Parathyroid adenoma (tissue), 2 donors: ENCODE measurements at regions not wholly inside any gene's neighbourhood (a gene's known extent, or its start where the extent isn't known, plus 50 kb on each side); places are given as distances from the start of the nearest gene placed in this dataset.

ENCODE experiments used
- H2AFZ ChIP-seq: fragments of 300-600 bp; sonication (generic); one replicate; pipeline ENCODE4 v1.7.0; 2017; ENCODE audit warnings: antibody characterized with exemption, mild to moderate bottlenecking
- H3K27ac ChIP-seq: fragments of 300-600 bp; sonication (generic); one replicate; pipeline ENCODE4 v1.7.0; 2017
- H3K27me3 ChIP-seq: fragments of 300-600 bp; sonication (generic); one replicate; pipeline ENCODE4 v1.7.0; 2017; ENCODE audit warnings: low read length; ENCODE audit not compliant: control insufficient read depth, insufficient read depth
- H3K36me3 ChIP-seq: fragments of 300-600 bp; sonication (generic); one replicate; pipeline ENCODE4 v1.7.0; 2017; ENCODE audit warnings: low read length; ENCODE audit not compliant: control insufficient read depth, insufficient read depth
- H3K4me1 ChIP-seq: fragments of 300-600 bp; sonication (generic); one replicate; pipeline ENCODE4 v1.7.0; 2017; ENCODE audit warnings: control low read depth
- H3K4me2 ChIP-seq: fragments of 300-600 bp; sonication (generic); one replicate; pipeline ENCODE4 v1.7.0; 2017; ENCODE audit warnings: low read length
- H3K4me3 ChIP-seq: fragments of 300-600 bp; sonication (generic); one replicate; pipeline ENCODE4 v1.7.0; 2017; ENCODE audit warnings: low read depth, low read length
- H3K79me2 ChIP-seq: fragments of 300-600 bp; sonication (generic); one replicate; pipeline ENCODE4 v1.7.0; 2017; ENCODE audit warnings: control low read depth
- H3K9ac ChIP-seq: fragments of 300-600 bp; sonication (generic); one replicate; pipeline ENCODE4 v1.7.0; 2017; ENCODE audit warnings: mild to moderate bottlenecking
- H3K9me3 ChIP-seq: fragments of 300-600 bp; sonication (generic); one replicate; pipeline ENCODE4 v1.7.0; 2017; ENCODE audit warnings: low read length; ENCODE audit not compliant: control insufficient read depth
- CTCF ChIP-seq: fragments of 300-600 bp; sonication (generic); IDR thresholded peaks from one replicate; pipeline ENCODE4 v1.7.0; 2017; ENCODE audit warnings: antibody characterized with exemption, mild to moderate bottlenecking
- donor health status: primary hyperparathyroidism.

- Histone ChIP-seq H3K9ac (no peak overlapping the region), H3K4me3 (no peak overlapping the region), H2AFZ (no peak overlapping the region), H3K27ac (no peak overlapping the region), H3K79me2 (no peaks in the 10 kb centered on the region), H3K4me1 (no peaks in the 10 kb centered on the region), H3K27me3 (peaks cover 3% of the 10 kb centered on the region), H3K4me2 (no peak overlapping the region), H3K9me3 (no peaks in the 10 kb centered on the region), H3K36me3 (no peaks in the 10 kb centered on the region)
- TF ChIP-seq CTCF, result no peak
Measured at GRCh38 chr3:25073423-25073822, 354.6 kb upstream of the RARB start.

- Histone ChIP-seq H3K27ac (no peak overlapping the region), H3K79me2 (no peaks in the 10 kb centered on the region), H2AFZ (no peak overlapping the region), H3K9ac (no peak overlapping the region), H3K9me3 (no peaks in the 10 kb centered on the region), H3K36me3 (no peaks in the 10 kb centered on the region), H3K4me3 (no peak overlapping the region), H3K4me2 (no peak overlapping the region), H3K4me1 (no peaks in the 10 kb centered on the region), H3K27me3 (peaks cover 3% of the 10 kb centered on the region)
- TF ChIP-seq CTCF, result no peak
Measured at GRCh38 chr3:25074149-25074548, 353.9 kb upstream of the RARB start.

- Histone ChIP-seq H3K4me3 (no peak overlapping the region), H3K27me3 (no peaks in the 10 kb centered on the region), H3K4me1 (no peaks in the 10 kb centered on the region), H3K27ac (no peak overlapping the region), H3K9me3 (no peaks in the 10 kb centered on the region), H3K4me2 (no peak overlapping the region), H2AFZ (no peak overlapping the region), H3K79me2 (no peaks in the 10 kb centered on the region), H3K9ac (no peak overlapping the region), H3K36me3 (no peaks in the 10 kb centered on the region)
- TF ChIP-seq CTCF, result no peak
Measured at GRCh38 chr3:25080461-25080860, 347.6 kb upstream of the RARB start.

GRCh38 chr3:25084016-25084415 lies 344.0 kb upstream of the RARB start:
- Histone ChIP-seq H3K9me3 (no peaks in the 10 kb centered on the region), H3K4me1 (no peaks in the 10 kb centered on the region), H3K27ac (no peak overlapping the region), H3K36me3 (no peaks in the 10 kb centered on the region), H3K79me2 (no peaks in the 10 kb centered on the region), H3K4me3 (no peak overlapping the region), H3K9ac (no peak overlapping the region), H3K27me3 (no peaks in the 10 kb centered on the region), H3K4me2 (no peak overlapping the region), H2AFZ (no peak overlapping the region)
- TF ChIP-seq CTCF, result no peak

- Histone ChIP-seq H3K27ac (no peak overlapping the region), H3K4me1 (no peaks in the 10 kb centered on the region), H3K9me3 (no peaks in the 10 kb centered on the region), H3K79me2 (no peaks in the 10 kb centered on the region), H3K27me3 (no peaks in the 10 kb centered on the region), H3K9ac (no peak overlapping the region), H3K4me2 (no peak overlapping the region), H2AFZ (no peak overlapping the region), H3K36me3 (no peaks in the 10 kb centered on the region), H3K4me3 (no peak overlapping the region)
- no peak for TF ChIP-seq CTCF
Measured at GRCh38 chr3:25086721-25087120, 341.3 kb upstream of the RARB start.
